A673 (cell line): ENCODE measurements at regions not wholly inside any gene's neighbourhood (a gene's known extent, or its start where the extent isn't known, plus 50 kb on each side); places are given as distances from the start of the nearest gene placed in this dataset.

Experiments used
- EZH2 ChIP-seq: fragments of 200-600 bp; sonication (generic); IDR thresholded peaks from 2 replicates; pipeline ENCODE4 v1.6.1; 2017; ENCODE audit warnings: borderline replicate concordance, low read depth, mild to moderate bottlenecking, mixed read lengths, antibody characterized with exemption, low read length; ENCODE audit not compliant: poor library complexity, severe bottlenecking
- TF ChIP-seq, protein P1 (sequence below): fragments of 300-800, 200-600 bp; sonication (generic); conservative IDR thresholded peaks from 2 replicates; pipeline ENCODE4 v1.5.1; 2017; ENCODE audit warnings: low read depth, mild to moderate bottlenecking, antibody characterized with exemption, low read length, moderate library complexity, mixed read lengths

- TF ChIP-seq, protein P1, sequence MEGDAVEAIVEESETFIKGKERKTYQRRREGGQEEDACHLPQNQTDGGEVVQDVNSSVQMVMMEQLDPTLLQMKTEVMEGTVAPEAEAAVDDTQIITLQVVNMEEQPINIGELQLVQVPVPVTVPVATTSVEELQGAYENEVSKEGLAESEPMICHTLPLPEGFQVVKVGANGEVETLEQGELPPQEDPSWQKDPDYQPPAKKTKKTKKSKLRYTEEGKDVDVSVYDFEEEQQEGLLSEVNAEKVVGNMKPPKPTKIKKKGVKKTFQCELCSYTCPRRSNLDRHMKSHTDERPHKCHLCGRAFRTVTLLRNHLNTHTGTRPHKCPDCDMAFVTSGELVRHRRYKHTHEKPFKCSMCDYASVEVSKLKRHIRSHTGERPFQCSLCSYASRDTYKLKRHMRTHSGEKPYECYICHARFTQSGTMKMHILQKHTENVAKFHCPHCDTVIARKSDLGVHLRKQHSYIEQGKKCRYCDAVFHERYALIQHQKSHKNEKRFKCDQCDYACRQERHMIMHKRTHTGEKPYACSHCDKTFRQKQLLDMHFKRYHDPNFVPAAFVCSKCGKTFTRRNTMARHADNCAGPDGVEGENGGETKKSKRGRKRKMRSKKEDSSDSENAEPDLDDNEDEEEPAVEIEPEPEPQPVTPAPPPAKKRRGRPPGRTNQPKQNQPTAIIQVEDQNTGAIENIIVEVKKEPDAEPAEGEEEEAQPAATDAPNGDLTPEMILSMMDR: no peak
- TF ChIP-seq EZH2: no peak
Observed at GRCh38 chr5:81835814-81836367, 85.0 kb upstream of the SSBP2 start.
